Ishikawa (cell line): ENCODE measurements at regions not wholly inside any gene's neighbourhood (a gene's known extent, or its start where the extent isn't known, plus 50 kb on each side); places are given as distances from the start of the nearest gene placed in this dataset.

Experiments
- CEBPB ChIP-seq: IDR thresholded peaks from 2 replicates; pipeline ENCODE4 v1.6.1; 2012
- EP300 ChIP-seq: IDR thresholded peaks from 2 replicates; pipeline ENCODE4 v1.6.1; 2012; ENCODE audit warnings: borderline replicate concordance
- RAD21 ChIP-seq: IDR thresholded peaks from 2 replicates; pipeline ENCODE4 v1.6.1; 2012; ENCODE audit warnings: low read depth
- TAF1 ChIP-seq: IDR thresholded peaks from 2 replicates; pipeline ENCODE4 v1.6.1; 2012; ENCODE audit warnings: low read depth, mild to moderate bottlenecking
- YY1 ChIP-seq: IDR thresholded peaks from 2 replicates; pipeline ENCODE4 v1.6.1; 2012; ENCODE audit warnings: low read depth
- TF ChIP-seq, protein P1 (sequence below): IDR thresholded peaks from 2 replicates; pipeline ENCODE4 v1.6.1; 2012
- TF ChIP-seq, protein P2 (sequence below): IDR thresholded peaks from 2 replicates; pipeline ENCODE4 v1.6.1; 2012

GRCh38 chr7:119900996-119901672 is 371.8 kb upstream of the KCND2 start:
- TF ChIP-seq CEBPB (no peak), RAD21 (no peak), EP300 (no peak), TAF1 (no peak), YY1 (no peak)
- TF ChIP-seq, protein P1, sequence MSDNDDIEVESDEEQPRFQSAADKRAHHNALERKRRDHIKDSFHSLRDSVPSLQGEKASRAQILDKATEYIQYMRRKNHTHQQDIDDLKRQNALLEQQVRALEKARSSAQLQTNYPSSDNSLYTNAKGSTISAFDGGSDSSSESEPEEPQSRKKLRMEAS, result no peak
- TF ChIP-seq, protein P2, sequence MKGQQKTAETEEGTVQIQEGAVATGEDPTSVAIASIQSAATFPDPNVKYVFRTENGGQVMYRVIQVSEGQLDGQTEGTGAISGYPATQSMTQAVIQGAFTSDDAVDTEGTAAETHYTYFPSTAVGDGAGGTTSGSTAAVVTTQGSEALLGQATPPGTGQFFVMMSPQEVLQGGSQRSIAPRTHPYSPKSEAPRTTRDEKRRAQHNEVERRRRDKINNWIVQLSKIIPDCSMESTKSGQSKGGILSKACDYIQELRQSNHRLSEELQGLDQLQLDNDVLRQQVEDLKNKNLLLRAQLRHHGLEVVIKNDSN, result no peak
